ENCODE measurements at regions not wholly inside any gene's neighbourhood (a gene's known extent, or its start where the extent isn't known, plus 50 kb on each side); places are given as distances from the start of the nearest gene placed in this dataset.

- Histone ChIP-seq H3K4me1 (ENCODE audit: insufficient read depth, low read length, poor library complexity, severe bottlenecking) (no peaks in the 10 kb centered on the region), H3K4me3 (ENCODE audit: low read depth, low read length, poor library complexity, severe bottlenecking) (no peak overlapping the region), H2AFZ (ENCODE audit: low read length) (no peak overlapping the region), H3K36me3 (ENCODE audit: insufficient read depth, low read length) (no peaks in the 10 kb centered on the region), H4K20me1 (ENCODE audit: insufficient read depth, low read length) (no peaks in the 10 kb centered on the region), H3K79me2 (ENCODE audit: insufficient read depth, low read depth, low read length) (no peaks in the 10 kb centered on the region), H3K9me3 (ENCODE audit: low read length) (no peaks in the 10 kb centered on the region), H3K4me2 (ENCODE audit: low read length) (no peak overlapping the region), H3K9me2 (ENCODE audit: insufficient read depth, low read length) (no peaks in the 10 kb centered on the region), H3K27ac (ENCODE audit: low read depth, low read length, poor library complexity, severe bottlenecking) (no peak overlapping the region)
- intact Hi-C loops (cut with micrococcal nuclease; ENCODE audit: unreplicated experiment): no loop called here
- no peak for DNase-seq (ENCODE audit: low spot score)
- no peak for TF ChIP-seq EZH2phosphoT487 (IDR thresholded peaks at IDR 0.05; ENCODE audit: borderline replicate concordance, low read depth, low read length)
- TF ChIP-seq, protein P1, sequence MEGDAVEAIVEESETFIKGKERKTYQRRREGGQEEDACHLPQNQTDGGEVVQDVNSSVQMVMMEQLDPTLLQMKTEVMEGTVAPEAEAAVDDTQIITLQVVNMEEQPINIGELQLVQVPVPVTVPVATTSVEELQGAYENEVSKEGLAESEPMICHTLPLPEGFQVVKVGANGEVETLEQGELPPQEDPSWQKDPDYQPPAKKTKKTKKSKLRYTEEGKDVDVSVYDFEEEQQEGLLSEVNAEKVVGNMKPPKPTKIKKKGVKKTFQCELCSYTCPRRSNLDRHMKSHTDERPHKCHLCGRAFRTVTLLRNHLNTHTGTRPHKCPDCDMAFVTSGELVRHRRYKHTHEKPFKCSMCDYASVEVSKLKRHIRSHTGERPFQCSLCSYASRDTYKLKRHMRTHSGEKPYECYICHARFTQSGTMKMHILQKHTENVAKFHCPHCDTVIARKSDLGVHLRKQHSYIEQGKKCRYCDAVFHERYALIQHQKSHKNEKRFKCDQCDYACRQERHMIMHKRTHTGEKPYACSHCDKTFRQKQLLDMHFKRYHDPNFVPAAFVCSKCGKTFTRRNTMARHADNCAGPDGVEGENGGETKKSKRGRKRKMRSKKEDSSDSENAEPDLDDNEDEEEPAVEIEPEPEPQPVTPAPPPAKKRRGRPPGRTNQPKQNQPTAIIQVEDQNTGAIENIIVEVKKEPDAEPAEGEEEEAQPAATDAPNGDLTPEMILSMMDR (conservative IDR thresholded peaks at IDR 0.05; ENCODE audit: low read length): no peak
- CTCF ChIA-PET (ENCODE audit: unreplicated experiment): no interaction called here
- POLR2A ChIA-PET: no interaction called here
- no TSS peak for BruUV-seq (replicated peaks)
These were observed 230.1 kb downstream of the SEC16B start for GRCh38 chr1:177739780-177740179.

GRCh38 chr1:177737456-177737855 is 232.4 kb downstream of the SEC16B start:
- H3K4me1 ChIP-seq (ENCODE audit: insufficient read depth, low read length, poor library complexity, severe bottlenecking): no peaks in the 10 kb centered on the region
- TF ChIP-seq, protein P1 (conservative IDR thresholded peaks at IDR 0.05; ENCODE audit: low read length): no peak
- no peak for TF ChIP-seq EZH2phosphoT487 (IDR thresholded peaks at IDR 0.05; ENCODE audit: borderline replicate concordance, low read depth, low read length)
- H3K27ac ChIP-seq (ENCODE audit: low read depth, low read length, poor library complexity, severe bottlenecking): no peak overlapping the region
- no peak for DNase-seq (ENCODE audit: low spot score)
- H3K79me2 ChIP-seq (ENCODE audit: insufficient read depth, low read depth, low read length): no peaks in the 10 kb centered on the region
- H3K4me2 ChIP-seq (ENCODE audit: low read length): no peak overlapping the region
- H3K9me3 ChIP-seq (ENCODE audit: low read length): no peaks in the 10 kb centered on the region
- ChIA-PET CTCF (ENCODE audit: unreplicated experiment) (no interaction called here), POLR2A (no interaction called here)
- H3K4me3 ChIP-seq (ENCODE audit: low read depth, low read length, poor library complexity, severe bottlenecking): no peak overlapping the region
- no peaks in the 10 kb centered on the region for H3K36me3 ChIP-seq (ENCODE audit: insufficient read depth, low read length)
- H4K20me1 ChIP-seq (ENCODE audit: insufficient read depth, low read length): no peaks in the 10 kb centered on the region
- intact Hi-C loops (cut with micrococcal nuclease; ENCODE audit: unreplicated experiment): no loop called here
- no peak overlapping the region for H2AFZ ChIP-seq (ENCODE audit: low read length)
- H3K9me2 ChIP-seq (ENCODE audit: insufficient read depth, low read length): no peaks in the 10 kb centered on the region
- BruUV-seq (replicated peaks): no TSS peak

- no peak for DNase-seq (ENCODE audit: low spot score)
- H3K27ac ChIP-seq (ENCODE audit: low read depth, low read length, poor library complexity, severe bottlenecking): no peak overlapping the region
- no peak overlapping the region for H3K4me2 ChIP-seq (ENCODE audit: low read length)
- no peak overlapping the region for H2AFZ ChIP-seq (ENCODE audit: low read length)
- BruUV-seq (replicated peaks): no TSS peak
- ChIA-PET CTCF (ENCODE audit: unreplicated experiment) (no interaction called here), POLR2A (no interaction called here)
- no peaks in the 10 kb centered on the region for H3K9me2 ChIP-seq (ENCODE audit: insufficient read depth, low read length)
- H3K36me3 ChIP-seq (ENCODE audit: insufficient read depth, low read length): no peaks in the 10 kb centered on the region
- intact Hi-C loops (cut with micrococcal nuclease; ENCODE audit: unreplicated experiment): no loop called here
- no peaks in the 10 kb centered on the region for H4K20me1 ChIP-seq (ENCODE audit: insufficient read depth, low read length)
- no peaks in the 10 kb centered on the region for H3K9me3 ChIP-seq (ENCODE audit: low read length)
- H3K4me1 ChIP-seq (ENCODE audit: insufficient read depth, low read length, poor library complexity, severe bottlenecking): no peaks in the 10 kb centered on the region
- TF ChIP-seq, protein P1 (conservative IDR thresholded peaks at IDR 0.05; ENCODE audit: low read length): no peak
- TF ChIP-seq EZH2phosphoT487 (IDR thresholded peaks at IDR 0.05; ENCODE audit: borderline replicate concordance, low read depth, low read length): no peak
- no peak overlapping the region for H3K4me3 ChIP-seq (ENCODE audit: low read depth, low read length, poor library complexity, severe bottlenecking)
- H3K79me2 ChIP-seq (ENCODE audit: insufficient read depth, low read depth, low read length): no peaks in the 10 kb centered on the region
These were observed 237.7 kb downstream of the SEC16B start for GRCh38 chr1:177732178-177732577.

Data from OCI-LY7 (cell line).